ENCODE measurements at regions not wholly inside any gene's neighbourhood (a gene's known extent, or its start where the extent isn't known, plus 50 kb on each side); places are given as distances from the start of the nearest gene placed in this dataset.

- DNase-seq = no peak
Measured at GRCh38 chr1:218525451-218526197, 180.5 kb downstream of the TGFB2 start.

GRCh38 chr1:218526198-218526580 is 181.1 kb downstream of the TGFB2 start:
- DNase-seq = no peak

GRCh38 chr1:218527737-218528136 is 182.6 kb downstream of the TGFB2 start:
- no peak for DNase-seq

GRCh38 chr1:218529646-218530300 is 184.6 kb downstream of the TGFB2 start:
- DNase-seq = no peak

GRCh38 chr1:218531936-218532335 is 186.8 kb downstream of the TGFB2 start:
- no peak for DNase-seq

- DNase-seq = no peak
Measured at GRCh38 chr1:218536296-218536986, 191.3 kb downstream of the TGFB2 start.

- DNase-seq = no peak
Measured at GRCh38 chr1:218537122-218537913, 192.2 kb downstream of the TGFB2 start.

- DNase-seq = no peak
Measured at GRCh38 chr1:218538341-218538740, 193.2 kb downstream of the TGFB2 start.

GRCh38 chr1:218546314-218546713 is 201.2 kb downstream of the TGFB2 start:
- no peak for DNase-seq

- DNase-seq = no peak
Measured at GRCh38 chr1:218547957-218548730, 203.0 kb downstream of the TGFB2 start.

- no peak for DNase-seq
Measured at GRCh38 chr1:218548764-218549163, 203.6 kb downstream of the TGFB2 start.

GRCh38 chr1:218553197-218553596 is 208.1 kb downstream of the TGFB2 start:
- DNase-seq = no peak

GRCh38 chr1:218556016-218556415 is 210.9 kb downstream of the TGFB2 start:
- no peak for DNase-seq

GRCh38 chr1:218557731-218558130 is 212.6 kb downstream of the TGFB2 start:
- peak in 27 of 58 donors; percentile 0 to 79 (median 6) for DNase-seq

GRCh38 chr1:218558271-218558810 is 213.2 kb downstream of the TGFB2 start:
- DNase-seq = no peak

GRCh38 chr1:218565377-218565776 is 220.2 kb downstream of the TGFB2 start:
- no peak for DNase-seq

- no peak for DNase-seq
Measured at GRCh38 chr1:218568962-218569550, 223.9 kb downstream of the TGFB2 start.

- no peak for DNase-seq
Measured at GRCh38 chr1:218570456-218570855, 225.3 kb downstream of the TGFB2 start.

- DNase-seq = no peak
Measured at GRCh38 chr1:218571491-218571890, 226.4 kb downstream of the TGFB2 start.

GRCh38 chr1:218572050-218572449 is 226.9 kb downstream of the TGFB2 start:
- DNase-seq = no peak

Measured in anterior cingulate cortex (tissue), 58 donors.